ENCODE measurements at regions not wholly inside any gene's neighbourhood (a gene's known extent, or its start where the extent isn't known, plus 50 kb on each side); places are given as distances from the start of the nearest gene placed in this dataset.
"Not testable (repeated sequence)": the region's sequence is repeated elsewhere in the genome, so short reads cannot be mapped to it uniquely, and the experiment has no call there.

- ATAC-seq = no peak
- Histone ChIP-seq H3K4me3 (no peak overlapping the region), H3K27me3 (no peaks in the 10 kb centered on the region), H3K27ac (no peak overlapping the region), H3K36me3 (no peaks in the 10 kb centered on the region), H3K9me3 (no peaks in the 10 kb centered on the region), H3K4me1 (no peaks in the 10 kb centered on the region)
- no peak for DNase-seq
- intact Hi-C loops (cut with DNase I) = no loop called here
- no peak for FAIRE-seq
- TF ChIP-seq CTCF (IDR thresholded peaks at IDR 0.05) = no peak
- 39 to 43% methylated on average over 2 of the region's 2 CpGs for whole genome bisulfite sequencing, 2 donors
Observed at GRCh38 chr1:68908316-68908715, 411.4 kb upstream of the DEPDC1 start.

- WGBS, 2 donors = 12 to 18% methylated on average over 4 of the region's 4 CpGs
- intact Hi-C loops (cut with DNase I) = no loop called here
Observed at GRCh38 chr1:68916221-68916902, 419.5 kb upstream of the DEPDC1 start.

GRCh38 chr1:68917456-68917855 lies 420.6 kb upstream of the DEPDC1 start:
- no peak for ATAC-seq
- H3K4me1 ChIP-seq = peaks cover 6 to 11% (median 9%) of the 10 kb centered on the region in 3 donors
- 54 to 63% methylated on average over 5 of the region's 5 CpGs for WGBS, 2 donors
- H3K4me3 ChIP-seq = no peak overlapping the region
- no peak for DNase-seq
- H3K36me3 ChIP-seq = no peaks in the 10 kb centered on the region
- intact Hi-C loops (cut with DNase I) = no loop called here
- TF ChIP-seq CTCF (IDR thresholded peaks at IDR 0.05) = no peak
- H3K9me3 ChIP-seq = no peaks in the 10 kb centered on the region
- H3K27ac ChIP-seq = no peak overlapping the region
- FAIRE-seq = no peak
- no peaks in the 10 kb centered on the region for H3K27me3 ChIP-seq

More at GRCh38 chr1:68916221-68916902, 419.5 kb upstream of the DEPDC1 start:
- no peak overlapping the region for H3K27ac ChIP-seq
- H3K4me3 ChIP-seq = no peak overlapping the region
- DNase-seq (peak in 3 of 6 donors; percentile 9 to 22 (median 20)), FAIRE-seq (no peak), ATAC-seq (peak; percentile 79 to 94 (median 93))
- no peak for TF ChIP-seq CTCF (IDR thresholded peaks at IDR 0.05)
- no peaks in the 10 kb centered on the region for H3K9me3 ChIP-seq
- H3K36me3 ChIP-seq = no peaks in the 10 kb centered on the region
- peaks cover 6 to 11% (median 9%) of the 10 kb centered on the region in 3 donors for H3K4me1 ChIP-seq
- no peaks in the 10 kb centered on the region for H3K27me3 ChIP-seq

- Histone ChIP-seq H3K27me3 (no peaks in the 10 kb centered on the region), H3K4me1 (peaks cover 6 to 11% (median 9%) of the 10 kb centered on the region in 3 donors), H3K4me3 (no peak overlapping the region), H3K9me3 (no peaks in the 10 kb centered on the region), H3K36me3 (no peaks in the 10 kb centered on the region), H3K27ac (no peak overlapping the region)
- no peak for DNase-seq
- no peak for FAIRE-seq
- intact Hi-C loops (cut with DNase I) = no loop called here
- WGBS, 2 donors = 89 to 95% methylated on average over 1 of the region's 1 CpG
- ATAC-seq = no peak
- no peak for TF ChIP-seq CTCF (IDR thresholded peaks at IDR 0.05)
Observed at GRCh38 chr1:68918563-68918962, 421.7 kb upstream of the DEPDC1 start.

- no peak for TF ChIP-seq CTCF (IDR thresholded peaks at IDR 0.05)
- H3K36me3 ChIP-seq = no peaks in the 10 kb centered on the region
- H3K27ac ChIP-seq = no peak overlapping the region
- intact Hi-C loops (cut with DNase I) = no loop called here
- no peak for DNase-seq
- no peak overlapping the region for H3K4me3 ChIP-seq
- H3K4me1 ChIP-seq = peaks cover 6 to 11% (median 9%) of the 10 kb centered on the region in 3 donors
- H3K27me3 ChIP-seq = no peaks in the 10 kb centered on the region
- no peaks in the 10 kb centered on the region for H3K9me3 ChIP-seq
- FAIRE-seq = no peak
- WGBS, 2 donors = 73 to 92% methylated on average over 1 of the region's 1 CpG
- no peak for ATAC-seq
Observed at GRCh38 chr1:68919075-68919474, 422.2 kb upstream of the DEPDC1 start.

- H3K36me3 ChIP-seq; FAIRE-seq; H3K27me3 ChIP-seq; H3K4me3 ChIP-seq; DNase-seq; ATAC-seq; H3K4me1 ChIP-seq; H3K9me3 ChIP-seq; H3K27ac ChIP-seq; intact Hi-C loops (cut with DNase I): not testable (repeated sequence)
- 86 to 91% methylated on average over 28 to 29 of the region's 30 CpGs for WGBS, 2 donors
Observed at GRCh38 chr1:68923475-68924088, 426.7 kb upstream of the DEPDC1 start.

All from pancreas (tissue), 10 donors.